ENCODE measurements at regions not wholly inside any gene's neighbourhood (a gene's known extent, or its start where the extent isn't known, plus 50 kb on each side); places are given as distances from the start of the nearest gene placed in this dataset.

- Histone ChIP-seq H2BK5ac (ENCODE audit: low read depth, low read length, poor library complexity, severe bottlenecking) (no peak overlapping the region), H4K91ac (ENCODE audit: insufficient read depth, low read depth, low read length) (no peak overlapping the region), H2BK15ac (ENCODE audit: low read depth, low read length) (no peak overlapping the region), H3K9me3 (ENCODE audit: control insufficient read depth, insufficient read depth, low read length) (peaks cover 40% of the 10 kb centered on the region), H3K4ac (ENCODE audit: low read depth, low read length) (no peak overlapping the region), H2BK120ac (ENCODE audit: low read depth, low read length) (no peak overlapping the region), H3K18ac (ENCODE audit: low read depth, low read length) (no peak overlapping the region), H3K56ac (ENCODE audit: extremely low read depth, insufficient read depth, low read length) (no peak overlapping the region), H4K20me1 (ENCODE audit: insufficient read depth, low read length) (no peaks in the 10 kb centered on the region), H3K36me3 (ENCODE audit: control insufficient read depth, insufficient read depth, low read length) (no peaks in the 10 kb centered on the region), H3K9me1 (ENCODE audit: insufficient read depth, low read length) (no peaks in the 10 kb centered on the region), H3K9ac (ENCODE audit: low read depth, low read length) (no peak overlapping the region), H4K5ac (ENCODE audit: low read depth, low read length) (no peak overlapping the region), H2AK5ac (ENCODE audit: low read depth, low read length) (no peak overlapping the region), H2BK20ac (ENCODE audit: low read depth, low read length) (no peak overlapping the region), H3K79me1 (ENCODE audit: low read depth in 1 of 2, low read length in 2 of 2) (no peaks in the 10 kb centered on the region), H3K27ac (ENCODE audit: insufficient read depth, low read length) (no peak overlapping the region), H3K14ac (replicated peaks; ENCODE audit: low read depth, low read length) (no peak overlapping the region), H3K23ac (ENCODE audit: low read depth, low read length) (no peak overlapping the region), H2AK9ac (replicated peaks; ENCODE audit: low read depth, low read length, poor library complexity) (no peak overlapping the region), H3K4me2 (ENCODE audit: low read depth, low read length) (no peak overlapping the region), H2AFZ (replicated peaks; ENCODE audit: low read length, poor library complexity) (no peak overlapping the region), H3K27me3 (ENCODE audit: control insufficient read depth, insufficient read depth, low read length) (no peaks in the 10 kb centered on the region), H3K4me3 (ENCODE audit: insufficient read depth, low read depth, low read length) (no peak overlapping the region), H4K8ac (ENCODE audit: low read depth in 2 of 2, low read length in 2 of 2) (no peak overlapping the region), H3K4me1 (ENCODE audit: control insufficient read depth, insufficient read depth, low read length) (no peaks in the 10 kb centered on the region)
- TF ChIP-seq BHLHE40 (IDR thresholded peaks at IDR 0.05; ENCODE audit: low read depth, low read length) (no peak), RFX5 (IDR thresholded peaks at IDR 0.05; ENCODE audit: low read depth, low read length) (no peak), MAFK (IDR thresholded peaks at IDR 0.05; ENCODE audit: low read depth, low read length) (no peak), NFE2L2 (IDR thresholded peaks at IDR 0.05; ENCODE audit: low read depth, low read length) (no peak), MAZ (IDR thresholded peaks at IDR 0.05; ENCODE audit: borderline replicate concordance, low read depth, low read length) (no peak)
- no CpG with 5 or more reads among the region's 4 CpGs for WGBS, 2 experiments (ENCODE audit: extremely low coverage in 2 of 2, insufficient read length in 1 of 2)
- intact Hi-C loops (cut with micrococcal nuclease) (no loop called here), dilution Hi-C loops (cut with HindIII; ENCODE audit: low sequenced_read_pairs, unreplicated experiment) (no loop called here), in situ Hi-C loops (cut with MboI; ENCODE audit: low sequenced_read_pairs) (no loop called here)
- BruUV-seq (replicated peaks): no TSS peak
- ChIA-PET POLR2A (ENCODE audit: unreplicated experiment) (no interaction called here), CTCF (no interaction called here)
- no peak for DNase-seq
- no peak for ATAC-seq (ENCODE audit: low read depth)
Observed at GRCh38 chr2:2690985-2691384, 359.9 kb upstream of the MYT1L start.
